ENCODE measurements at regions not wholly inside any gene's neighbourhood (a gene's known extent, or its start where the extent isn't known, plus 50 kb on each side); places are given as distances from the start of the nearest gene placed in this dataset.

DNA sequence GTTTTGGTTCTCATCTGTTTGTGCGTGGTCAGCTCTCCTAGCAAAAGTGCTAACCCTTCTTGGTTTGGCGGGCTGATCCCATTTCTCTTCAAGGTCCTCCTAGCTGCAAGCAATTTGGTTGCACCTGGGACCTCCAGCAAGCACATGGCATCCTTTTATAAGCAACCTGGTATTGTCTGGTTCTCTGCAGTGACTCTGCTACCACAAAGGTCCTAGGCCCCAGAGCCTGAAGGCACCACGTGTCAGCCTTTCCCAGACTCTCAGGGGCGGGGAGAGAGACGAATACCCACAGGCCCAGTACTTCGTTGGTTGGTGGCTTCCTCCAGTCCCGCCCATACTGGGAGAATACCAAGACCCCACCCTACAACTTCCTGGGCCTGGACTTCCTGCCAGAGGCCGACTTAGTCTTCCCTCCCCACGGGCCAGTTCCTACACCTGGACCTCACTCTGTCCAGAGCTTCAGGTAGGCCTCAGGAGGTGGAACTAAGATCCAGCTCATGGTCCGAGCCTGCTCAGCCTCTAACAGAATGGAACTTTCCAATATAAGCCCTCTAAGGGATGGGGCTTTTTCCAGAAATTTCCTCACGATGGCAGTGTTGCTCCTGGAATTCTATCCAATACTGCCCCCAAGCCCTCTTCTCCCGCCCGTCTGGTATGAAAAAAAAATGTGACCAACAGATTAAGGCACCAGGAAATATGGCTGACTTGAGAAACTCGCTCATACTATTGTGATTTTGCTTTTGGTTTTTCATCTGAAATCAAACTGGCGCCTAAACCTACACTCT lies 192.5 kb upstream of the STK26 start:
- ChIA-PET CTCF (no interaction called here), POLR2A (ENCODE audit: low non-redundant PET) (no interaction called here)
- TF ChIP-seq CTCF (conservative IDR thresholded peaks at IDR 0.05; ENCODE audit: low read depth, low read length): peak; percentile 78
- no peak for TF ChIP-seq EZH2 (IDR thresholded peaks at IDR 0.05; ENCODE audit: borderline replicate concordance, low read depth, low read length, poor library complexity, severe bottlenecking)
- peak; percentile 92 for DNase-seq (ENCODE audit: low spot score)
- H3K9me3 ChIP-seq (ENCODE audit: low read depth, low read length, poor library complexity, severe bottlenecking): no peaks in the 10 kb centered on the region
- intact Hi-C loops (cut with micrococcal nuclease; ENCODE audit: unreplicated experiment): no loop called here
- peaks cover 6% of the 10 kb centered on the region for H3K4me1 ChIP-seq (ENCODE audit: insufficient read depth, low read length, poor library complexity, severe bottlenecking)
- no peaks in the 10 kb centered on the region for H3K27me3 ChIP-seq (replicated peaks; ENCODE audit: insufficient read depth, low read depth, low read length, poor library complexity)
- H3K27ac ChIP-seq (ENCODE audit: low read depth, low read length, poor library complexity, severe bottlenecking): peak overlapping the region; percentile 55
- BruUV-seq (replicated peaks): no TSS peak
- H3K4me3 ChIP-seq (ENCODE audit: low read depth, low read length, poor library complexity, severe bottlenecking): peak overlapping the region; percentile 40
- no peaks in the 10 kb centered on the region for H3K36me3 ChIP-seq (ENCODE audit: insufficient read depth, low read length, poor library complexity, severe bottlenecking)

GRCh38 chrX:131831185-131831520 lies 191.9 kb upstream of the STK26 start:
- Histone ChIP-seq H3K36me3 (ENCODE audit: insufficient read depth, low read length, poor library complexity, severe bottlenecking) (no peaks in the 10 kb centered on the region), H3K4me3 (ENCODE audit: low read depth, low read length, poor library complexity, severe bottlenecking) (peak overlapping the region; percentile 40), H3K4me1 (ENCODE audit: insufficient read depth, low read length, poor library complexity, severe bottlenecking) (peaks cover 6% of the 10 kb centered on the region), H3K27me3 (replicated peaks; ENCODE audit: insufficient read depth, low read depth, low read length, poor library complexity) (no peaks in the 10 kb centered on the region), H3K27ac (ENCODE audit: low read depth, low read length, poor library complexity, severe bottlenecking) (peak overlapping the region; percentile 55), H3K9me3 (ENCODE audit: low read depth, low read length, poor library complexity, severe bottlenecking) (no peaks in the 10 kb centered on the region)
- intact Hi-C loops (cut with micrococcal nuclease; ENCODE audit: unreplicated experiment): no loop called here
- TF ChIP-seq EZH2 (IDR thresholded peaks at IDR 0.05; ENCODE audit: borderline replicate concordance, low read depth, low read length, poor library complexity, severe bottlenecking) (no peak), CTCF (conservative IDR thresholded peaks at IDR 0.05; ENCODE audit: low read depth, low read length) (no peak)
- ChIA-PET POLR2A (ENCODE audit: low non-redundant PET) (no interaction called here), CTCF (no interaction called here)
- no peak for DNase-seq (ENCODE audit: low spot score)
- BruUV-seq (replicated peaks): no TSS peak

DNA sequence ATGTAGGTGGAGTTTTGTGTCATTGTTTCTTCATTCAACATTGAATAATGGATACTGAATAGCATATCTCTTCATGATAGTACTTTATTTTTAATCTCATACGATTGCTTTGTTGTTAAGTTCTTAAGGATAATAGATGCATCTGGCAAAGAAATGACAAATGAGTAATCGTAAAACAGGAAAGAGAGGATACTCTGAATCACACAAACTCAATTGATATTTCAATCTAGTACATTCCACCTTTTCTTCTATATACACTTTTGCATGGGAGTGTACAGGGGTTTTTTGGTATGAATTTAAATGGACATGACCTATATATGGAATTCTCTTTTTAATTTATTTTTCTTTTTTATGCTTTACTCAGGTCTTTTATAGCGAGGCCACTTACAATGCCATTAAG lies 186.9 kb upstream of the STK26 start:
- ChIA-PET POLR2A (ENCODE audit: low non-redundant PET) (no interaction called here), CTCF (no interaction called here)
- Histone ChIP-seq H3K4me3 (ENCODE audit: low read depth, low read length, poor library complexity, severe bottlenecking) (no peak overlapping the region), H3K27ac (ENCODE audit: low read depth, low read length, poor library complexity, severe bottlenecking) (no peak overlapping the region), H3K36me3 (ENCODE audit: insufficient read depth, low read length, poor library complexity, severe bottlenecking) (no peaks in the 10 kb centered on the region), H3K9me3 (ENCODE audit: low read depth, low read length, poor library complexity, severe bottlenecking) (no peaks in the 10 kb centered on the region), H3K27me3 (replicated peaks; ENCODE audit: insufficient read depth, low read depth, low read length, poor library complexity) (peaks cover 4% of the 10 kb centered on the region), H3K4me1 (ENCODE audit: insufficient read depth, low read length, poor library complexity, severe bottlenecking) (peaks cover 5% of the 10 kb centered on the region)
- BruUV-seq (replicated peaks): no TSS peak
- DNase-seq (ENCODE audit: low spot score): no peak
- intact Hi-C loops (cut with micrococcal nuclease; ENCODE audit: unreplicated experiment): no loop called here
- no peak for TF ChIP-seq CTCF (conservative IDR thresholded peaks at IDR 0.05; ENCODE audit: low read depth, low read length)
- TF ChIP-seq EZH2 (IDR thresholded peaks at IDR 0.05; ENCODE audit: borderline replicate concordance, low read depth, low read length, poor library complexity, severe bottlenecking): no peak
